Renal cortex interstitium (tissue), 11 donors: ENCODE measurements at regions not wholly inside any gene's neighbourhood (a gene's known extent, or its start where the extent isn't known, plus 50 kb on each side); places are given as distances from the start of the nearest gene placed in this dataset.
A peak's percentile ranks its signal among the peaks of the same experiment; 100 is the strongest.

Source experiments
- DNase-seq, 11 donors: peaks; one replicate each; pipeline ENCODE4 v3.0.0-alpha.2; 2013; ENCODE audit warnings: low read depth in 9 of 11, low spot score in 4 of 11; ENCODE audit errors: extremely low read depth in 1 of 11

GRCh38 chr2:5403392-5403791 is 288.8 kb upstream of the SOX11 start:
- no peak for DNase-seq

GRCh38 chr2:5409898-5410381 is 282.2 kb upstream of the SOX11 start:
- DNase-seq, result peak in 1 of 11 donors; percentile 17

- DNase-seq, result no peak
Observed at GRCh38 chr2:5410991-5411700, 281.0 kb upstream of the SOX11 start.

GRCh38 chr2:5412001-5412400 is 280.2 kb upstream of the SOX11 start:
- no peak for DNase-seq

- DNase-seq, result no peak
Observed at GRCh38 chr2:5433855-5434254, 258.3 kb upstream of the SOX11 start.

- DNase-seq, result no peak
Observed at GRCh38 chr2:5437375-5437774, 254.8 kb upstream of the SOX11 start.

- no peak for DNase-seq
Observed at GRCh38 chr2:5440174-5440573, 252.0 kb upstream of the SOX11 start.

- DNase-seq, result no peak
Observed at GRCh38 chr2:5442736-5443135, 249.4 kb upstream of the SOX11 start.

- DNase-seq, result no peak
Observed at GRCh38 chr2:5444168-5444567, 248.0 kb upstream of the SOX11 start.

- no peak for DNase-seq
Observed at GRCh38 chr2:5444854-5445253, 247.3 kb upstream of the SOX11 start.

- DNase-seq, result no peak
Observed at GRCh38 chr2:5449867-5450266, 242.3 kb upstream of the SOX11 start.

GRCh38 chr2:5453220-5454050 is 238.7 kb upstream of the SOX11 start:
- DNase-seq, result peak in 1 of 11 donors; percentile 18

- no peak for DNase-seq
Observed at GRCh38 chr2:5454051-5454390, 238.2 kb upstream of the SOX11 start.

- DNase-seq, result no peak
Observed at GRCh38 chr2:5459041-5459440, 233.1 kb upstream of the SOX11 start.

- no peak for DNase-seq
Observed at GRCh38 chr2:5464657-5465056, 227.5 kb upstream of the SOX11 start.

GRCh38 chr2:5465859-5466258 is 226.3 kb upstream of the SOX11 start:
- no peak for DNase-seq

- no peak for DNase-seq
Observed at GRCh38 chr2:5467178-5467905, 224.8 kb upstream of the SOX11 start.

GRCh38 chr2:5472673-5473072 is 219.5 kb upstream of the SOX11 start:
- no peak for DNase-seq

GRCh38 chr2:5473635-5474034 is 218.5 kb upstream of the SOX11 start:
- no peak for DNase-seq

GRCh38 chr2:5474716-5475115 is 217.5 kb upstream of the SOX11 start:
- DNase-seq, result no peak
